ENCODE measurements at regions not wholly inside any gene's neighbourhood (a gene's known extent, or its start where the extent isn't known, plus 50 kb on each side); places are given as distances from the start of the nearest gene placed in this dataset.

GRCh38 chr9:14560194-14560593, 133.0 kb downstream of the ZDHHC21 start:
- no peak for DNase-seq (ENCODE audit: low read depth, low spot score)

- DNase-seq (ENCODE audit: low read depth, low spot score): peak; percentile 7
Measured at GRCh38 chr9:14554886-14555285, 138.3 kb downstream of the ZDHHC21 start.

GRCh38 chr9:14547245-14548060, 145.8 kb downstream of the ZDHHC21 start:
- DNase-seq (ENCODE audit: low read depth, low spot score): no peak

- no peak for DNase-seq (ENCODE audit: low read depth, low spot score)
Measured at GRCh38 chr9:14546693-14547092, 146.5 kb downstream of the ZDHHC21 start.

GRCh38 chr9:14542071-14542470, 151.2 kb downstream of the ZDHHC21 start:
- no peak for DNase-seq (ENCODE audit: low read depth, low spot score)

- no peak for DNase-seq (ENCODE audit: low read depth, low spot score)
Measured at GRCh38 chr9:14538526-14538925, 154.7 kb downstream of the ZDHHC21 start.

- no peak for DNase-seq (ENCODE audit: low read depth, low spot score)
Measured at GRCh38 chr9:14535161-14535955, 157.9 kb downstream of the ZDHHC21 start.

GRCh38 chr9:14533867-14534640, 159.2 kb downstream of the ZDHHC21 start:
- no peak for DNase-seq (ENCODE audit: low read depth, low spot score)

GRCh38 chr9:14532456-14533115, 160.6 kb downstream of the ZDHHC21 start:
- DNase-seq (ENCODE audit: low read depth, low spot score): no peak

- DNase-seq (ENCODE audit: low read depth, low spot score): no peak
Measured at GRCh38 chr9:14531341-14532269, 161.6 kb downstream of the ZDHHC21 start.

GRCh38 chr9:14530841-14531240, 162.4 kb downstream of the ZDHHC21 start:
- no peak for DNase-seq (ENCODE audit: low read depth, low spot score)

GRCh38 chr9:14530366-14530765, 162.9 kb downstream of the ZDHHC21 start:
- no peak for DNase-seq (ENCODE audit: low read depth, low spot score)

- no peak for DNase-seq (ENCODE audit: low read depth, low spot score)
Measured at GRCh38 chr9:14529629-14530028, 163.6 kb downstream of the ZDHHC21 start.

- DNase-seq (ENCODE audit: low read depth, low spot score): no peak
Measured at GRCh38 chr9:14529054-14529453, 164.2 kb downstream of the ZDHHC21 start.

- no peak for DNase-seq (ENCODE audit: low read depth, low spot score)
Measured at GRCh38 chr9:14526504-14526903, 166.7 kb downstream of the ZDHHC21 start.

GRCh38 chr9:14525856-14526255, 167.4 kb downstream of the ZDHHC21 start:
- DNase-seq (ENCODE audit: low read depth, low spot score): no peak

- DNase-seq (ENCODE audit: low read depth, low spot score): no peak
Measured at GRCh38 chr9:14524873-14525515, 168.2 kb downstream of the ZDHHC21 start.

- DNase-seq (ENCODE audit: low read depth, low spot score): no peak
Measured at GRCh38 chr9:14523545-14523944, 169.7 kb downstream of the ZDHHC21 start.

- no peak for DNase-seq (ENCODE audit: low read depth, low spot score)
Measured at GRCh38 chr9:14522627-14523379, 170.4 kb downstream of the ZDHHC21 start.
